ENCODE measurements at regions not wholly inside any gene's neighbourhood (a gene's known extent, or its start where the extent isn't known, plus 50 kb on each side); places are given as distances from the start of the nearest gene placed in this dataset.

DNA sequence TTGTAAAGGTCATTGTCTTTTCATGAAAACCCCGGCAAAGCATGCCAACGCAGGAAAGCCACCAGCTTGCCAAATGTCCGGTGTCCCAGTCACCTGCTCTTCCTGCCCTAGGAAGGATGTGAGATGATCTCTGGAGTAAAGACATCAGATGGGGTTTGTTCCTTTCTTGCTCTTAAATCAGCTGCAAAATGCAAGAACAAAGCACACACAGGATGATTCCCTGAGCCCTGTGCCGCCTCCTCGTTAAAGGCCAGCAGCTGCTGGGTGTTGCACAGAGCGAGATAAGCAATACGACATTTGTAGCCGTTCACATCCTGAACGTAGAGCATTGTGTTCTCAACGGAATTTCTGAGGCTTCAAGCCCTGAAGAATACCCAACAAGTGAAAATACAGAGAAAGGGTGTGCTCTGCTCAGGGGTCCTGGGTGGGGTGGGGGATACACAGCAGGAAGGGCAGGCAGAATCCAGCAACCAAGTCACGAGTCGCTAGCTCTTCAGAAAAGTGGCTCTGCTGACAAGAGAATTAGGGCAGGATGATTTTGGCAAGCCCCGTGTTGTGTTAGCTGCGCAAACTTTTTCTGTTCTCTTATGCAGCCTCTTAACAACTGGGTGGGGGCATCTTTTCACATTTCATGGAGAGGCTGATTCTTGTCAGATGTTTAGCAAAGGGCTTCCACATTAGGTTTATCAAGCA, 229.2 kb upstream of the MAP3K1 start:
- no peak for DNase-seq

DNA sequence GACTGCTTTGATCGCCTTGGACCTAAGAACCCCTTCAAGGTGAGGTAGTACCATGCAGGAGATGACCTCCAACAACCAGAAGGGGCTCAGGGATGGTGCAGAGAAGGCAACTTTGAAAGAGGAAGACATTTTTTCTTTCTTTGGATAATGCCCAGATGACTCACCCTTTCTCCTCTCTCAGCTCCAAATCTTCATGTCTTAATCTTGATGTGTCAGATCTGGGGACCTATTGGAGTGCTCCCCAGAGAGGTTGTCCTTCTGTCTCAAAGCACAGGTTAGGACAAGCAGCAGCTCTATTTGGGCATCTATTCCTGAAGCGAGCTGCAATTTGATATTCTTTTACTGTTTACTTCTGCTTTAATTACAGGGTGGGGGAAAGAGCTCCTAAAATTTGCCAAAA, 229.9 kb upstream of the MAP3K1 start:
- DNase-seq = peak; percentile 26 to 56

DNA sequence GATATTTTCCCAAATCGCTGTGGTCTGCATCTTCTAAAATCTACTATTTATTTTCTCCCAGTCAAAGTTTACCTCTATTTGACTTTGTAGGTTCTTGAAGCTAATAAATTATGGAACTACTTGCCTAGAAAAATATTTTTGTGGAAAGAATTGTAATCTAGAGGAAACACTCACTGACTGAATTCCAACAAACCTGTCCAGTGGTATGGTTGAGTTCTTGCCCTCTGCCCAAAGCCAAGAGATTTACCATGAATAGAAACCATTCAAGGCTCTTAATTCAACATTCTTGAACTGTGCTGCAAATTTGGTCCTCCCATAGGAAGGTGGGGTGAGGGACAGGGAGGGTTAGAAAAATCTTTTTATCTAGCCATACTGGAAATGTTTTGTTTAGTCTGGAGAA, 233.9 kb upstream of the MAP3K1 start:
- DNase-seq = no peak

DNA sequence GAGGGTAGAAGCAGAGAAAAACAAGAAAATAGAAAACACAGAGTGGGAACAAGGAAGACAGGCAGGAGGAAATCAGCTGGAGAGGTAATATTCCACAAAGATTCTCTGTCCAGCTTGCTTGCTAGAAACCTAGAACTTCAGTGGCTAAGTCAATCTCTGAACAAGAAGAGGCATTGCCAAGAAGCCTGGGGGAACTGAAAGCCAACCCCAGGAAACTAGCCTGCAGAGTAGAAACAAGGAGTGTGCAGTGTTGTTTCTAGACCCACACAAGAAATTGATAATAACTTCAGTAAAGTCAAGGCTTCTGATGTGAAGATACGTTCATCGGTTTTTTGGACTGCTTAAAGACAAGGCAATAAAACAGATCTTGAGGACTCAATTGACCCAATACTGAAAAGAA, 234.5 kb upstream of the MAP3K1 start:
- DNase-seq = no peak

DNA sequence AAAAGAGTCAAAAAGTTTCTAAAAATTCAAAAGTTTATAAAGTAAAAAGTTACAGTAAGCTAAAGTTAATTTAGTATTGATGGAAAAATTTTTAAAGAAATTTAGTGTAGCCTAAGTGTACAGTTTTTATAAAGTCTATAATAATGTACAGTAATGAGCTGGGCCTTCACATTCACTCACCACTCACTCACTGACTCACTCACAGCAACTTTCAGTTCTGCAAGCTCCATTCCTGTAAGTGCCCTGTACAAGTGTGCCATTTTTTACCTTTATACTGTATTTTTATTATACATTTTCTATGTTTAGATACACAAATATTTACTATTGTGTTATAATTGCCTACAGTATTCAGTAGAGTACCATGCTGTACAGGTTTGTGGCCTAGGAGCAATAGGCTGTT, 239.5 kb upstream of the MAP3K1 start:
- DNase-seq = no peak

DNA sequence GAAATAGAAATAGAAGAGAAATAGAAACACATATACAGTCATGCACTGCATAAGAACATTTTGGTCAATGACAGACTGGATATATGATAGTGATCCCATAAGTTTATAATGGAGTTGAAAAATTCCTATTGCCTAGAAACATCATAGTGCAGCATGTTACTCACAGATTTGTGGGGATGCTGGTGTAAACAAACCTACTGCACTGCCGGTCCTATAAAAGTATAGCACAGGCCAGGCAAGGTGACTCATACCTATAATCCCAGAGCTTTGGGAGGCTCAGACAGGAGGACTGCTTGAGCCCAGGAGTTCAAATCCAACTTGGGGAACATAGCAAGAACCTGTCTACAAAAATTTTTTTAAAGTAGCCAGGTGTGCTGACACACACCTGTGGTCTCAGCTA, 240.6 kb upstream of the MAP3K1 start:
- DNase-seq = no peak

DNA sequence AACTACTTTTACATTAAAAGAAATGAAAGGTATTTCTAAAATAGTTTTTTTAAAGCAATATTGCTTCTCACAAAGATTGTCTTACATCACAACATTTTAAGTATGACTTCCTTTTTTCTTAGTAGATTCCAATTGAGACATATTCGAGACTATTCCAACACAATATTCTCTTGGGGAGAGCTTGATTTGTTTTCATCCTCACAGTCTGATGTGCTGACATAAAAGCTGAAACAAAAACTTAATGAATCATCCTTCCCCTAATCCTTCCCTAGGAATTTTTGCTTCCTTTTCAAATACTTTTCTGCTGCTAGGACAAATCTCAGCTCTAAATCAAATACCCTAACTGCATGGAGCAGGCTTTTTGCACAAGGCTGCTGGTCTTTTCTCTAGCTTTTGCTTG, 245.8 kb upstream of the MAP3K1 start:
- peak in 1 of 2 donors; percentile 84 for DNase-seq

DNA sequence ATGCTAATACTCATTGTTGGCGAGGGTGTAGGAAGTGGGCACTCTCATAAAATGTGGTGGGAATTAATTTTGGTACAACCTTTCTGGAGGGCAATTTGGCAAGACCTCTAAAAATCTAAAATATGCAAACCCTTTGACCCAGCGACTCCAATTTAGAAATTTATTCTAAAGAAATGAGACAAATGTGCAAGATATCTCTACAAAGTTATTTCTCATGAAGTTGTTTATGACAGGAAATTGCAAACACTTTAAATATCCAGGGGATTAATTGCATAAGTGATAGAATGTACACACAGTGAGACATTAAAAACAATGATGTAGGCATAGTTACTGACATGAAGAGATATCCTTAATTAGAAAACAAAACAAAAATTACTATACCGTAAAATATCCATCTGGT, 246.3 kb upstream of the MAP3K1 start:
- DNase-seq = peak in 1 of 2 donors; percentile 21

DNA sequence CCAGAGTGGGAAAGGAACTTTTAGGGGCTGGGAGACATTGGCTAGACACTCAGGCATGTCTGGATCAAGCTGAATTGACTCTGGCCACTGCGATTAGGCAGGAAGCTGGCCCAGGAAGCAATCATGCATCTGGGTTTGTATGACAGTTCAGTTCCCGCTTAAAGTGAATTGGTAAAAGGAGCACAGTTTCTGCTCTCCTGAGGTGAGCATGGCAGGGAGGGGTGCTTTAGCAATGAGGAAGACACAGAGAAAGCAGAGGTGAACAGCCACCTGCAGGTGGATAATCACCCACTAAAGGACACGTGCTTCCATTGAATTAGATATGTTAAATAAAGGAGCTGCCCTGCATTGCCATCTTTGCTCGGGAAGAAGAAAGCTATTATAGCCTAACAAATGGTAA, 248.1 kb upstream of the MAP3K1 start:
- DNase-seq = no peak

DNA sequence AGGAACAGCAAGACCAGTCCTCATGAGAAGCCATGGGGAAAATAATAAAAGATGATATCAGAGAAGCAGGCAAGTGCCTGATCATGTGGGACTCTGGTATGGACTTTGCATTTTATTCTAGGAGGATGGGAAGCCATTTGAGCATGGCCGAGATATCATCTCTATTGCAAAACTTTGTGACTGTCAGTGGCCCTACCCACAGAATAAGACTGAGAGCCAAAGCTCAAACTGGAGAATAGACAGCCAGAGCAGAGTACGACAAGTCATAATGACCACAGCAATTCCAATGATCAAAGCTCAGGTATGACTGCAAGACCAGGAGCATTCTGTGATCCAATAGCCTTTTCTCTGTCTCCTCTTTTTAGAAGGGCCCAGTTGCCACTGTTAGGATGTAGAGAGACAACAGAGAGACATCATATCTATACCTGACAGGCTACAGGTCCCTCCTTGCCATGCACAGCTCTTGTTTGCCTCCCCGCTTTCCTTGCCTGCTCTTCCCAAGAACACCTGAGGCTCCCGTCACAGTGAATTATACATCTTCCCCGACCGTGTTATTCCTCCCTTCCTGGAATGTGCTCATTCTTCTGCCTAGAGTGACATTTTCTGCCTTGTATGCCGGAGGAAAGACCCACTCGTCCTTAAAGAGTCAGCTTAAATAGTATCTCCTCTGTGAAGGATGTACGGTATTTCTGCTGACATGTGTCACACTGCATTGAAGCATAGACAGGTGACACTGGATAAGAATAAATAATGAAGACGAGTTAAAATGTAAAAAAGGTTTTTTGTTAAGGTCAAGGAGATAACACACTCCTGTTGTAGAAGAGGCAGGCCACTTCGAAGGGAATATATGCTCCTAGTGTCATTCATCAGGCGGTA, 248.7 kb upstream of the MAP3K1 start:
- DNase-seq = no peak

DNA sequence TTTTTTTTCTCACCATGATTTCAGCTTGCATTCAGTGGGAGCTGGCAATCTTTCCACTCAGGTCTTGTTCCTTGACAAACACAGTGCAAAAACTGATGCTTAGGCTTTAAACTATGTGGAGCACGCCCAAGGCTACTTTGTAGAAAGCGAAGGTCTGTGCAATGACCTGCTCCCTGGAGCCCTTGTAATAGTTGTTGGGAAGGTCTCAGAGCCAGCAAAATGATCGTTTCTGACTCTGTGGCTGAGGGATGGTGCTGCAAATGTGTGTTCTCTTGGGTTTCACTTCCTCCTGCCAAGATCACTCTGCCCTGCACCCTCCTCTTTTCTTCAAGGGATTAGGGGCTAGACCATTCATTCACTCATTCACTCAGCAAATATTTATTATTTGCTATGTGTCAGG, 249.7 kb upstream of the MAP3K1 start:
- peak; percentile 73 to 84 for DNase-seq

DNA sequence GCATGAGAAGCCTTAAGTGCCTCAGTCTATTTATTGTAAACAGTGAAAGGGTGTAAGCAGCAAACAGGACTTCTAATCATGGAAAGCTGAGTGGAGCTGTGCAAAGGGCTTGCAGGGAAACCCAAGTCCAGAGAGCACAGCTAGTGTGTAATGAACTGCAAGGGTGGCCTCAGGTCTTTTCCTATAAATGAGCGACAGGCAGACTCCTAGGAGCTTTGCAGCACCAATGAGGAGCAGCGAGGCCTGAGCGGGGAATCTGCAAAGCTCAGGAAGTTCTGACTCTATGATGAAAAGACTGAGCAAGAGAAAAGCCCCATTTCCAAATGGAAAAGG, 250.1 kb upstream of the MAP3K1 start:
- DNase-seq = no peak

DNA sequence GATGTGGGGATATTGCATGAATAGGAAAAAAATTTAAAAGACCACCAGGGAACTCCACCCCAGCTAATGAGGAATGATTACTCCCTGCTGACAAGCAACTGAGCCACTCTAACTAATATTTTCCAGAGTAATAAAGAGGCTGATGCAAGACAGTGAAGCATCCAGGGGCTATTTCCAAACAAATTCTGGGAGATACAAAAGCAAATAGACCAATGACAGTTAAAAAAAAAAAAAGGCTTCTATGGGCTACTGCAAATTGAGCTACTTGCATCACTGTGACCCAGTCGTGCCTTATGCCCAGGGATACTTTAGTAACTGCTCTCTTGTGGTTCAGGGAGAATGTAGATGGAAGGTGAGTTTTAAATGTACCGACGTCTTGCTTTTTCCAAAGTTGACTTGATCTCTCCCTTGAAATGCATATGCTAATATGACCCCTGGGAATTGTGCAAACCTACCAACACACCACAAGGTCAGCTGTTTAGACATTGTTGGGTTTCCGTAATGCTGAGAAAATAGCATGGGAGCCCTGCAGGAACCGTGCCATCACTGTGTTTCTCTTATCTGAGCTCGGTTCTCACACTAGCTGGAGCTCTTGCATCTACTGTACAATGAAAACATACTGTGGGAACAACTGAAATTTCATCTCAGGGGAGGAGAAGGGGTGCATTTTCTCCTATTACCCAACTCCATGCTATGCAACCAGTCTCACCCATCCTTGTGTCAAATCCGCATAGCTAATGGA, 250.6 kb upstream of the MAP3K1 start:
- peak; percentile 30 to 32 for DNase-seq

DNA sequence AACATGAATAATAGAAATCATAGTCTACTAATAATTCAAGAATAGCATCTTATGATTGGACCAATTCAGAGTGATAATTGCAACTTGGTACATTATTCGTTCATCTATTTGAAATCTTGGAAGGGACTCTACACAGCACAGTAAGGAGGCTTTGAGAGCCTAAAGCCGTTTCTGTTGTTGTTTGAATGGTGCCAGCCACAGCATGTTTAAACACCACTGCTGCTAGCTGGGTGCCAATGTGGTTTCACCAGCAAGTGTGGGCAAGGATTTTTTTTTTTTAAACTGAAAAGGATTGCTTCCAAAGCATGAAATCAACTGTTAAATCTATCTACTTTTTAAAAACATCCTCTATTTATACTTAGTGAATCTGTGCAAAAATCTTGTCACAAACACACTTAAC, 253.9 kb upstream of the MAP3K1 start:
- no peak for DNase-seq

DNA sequence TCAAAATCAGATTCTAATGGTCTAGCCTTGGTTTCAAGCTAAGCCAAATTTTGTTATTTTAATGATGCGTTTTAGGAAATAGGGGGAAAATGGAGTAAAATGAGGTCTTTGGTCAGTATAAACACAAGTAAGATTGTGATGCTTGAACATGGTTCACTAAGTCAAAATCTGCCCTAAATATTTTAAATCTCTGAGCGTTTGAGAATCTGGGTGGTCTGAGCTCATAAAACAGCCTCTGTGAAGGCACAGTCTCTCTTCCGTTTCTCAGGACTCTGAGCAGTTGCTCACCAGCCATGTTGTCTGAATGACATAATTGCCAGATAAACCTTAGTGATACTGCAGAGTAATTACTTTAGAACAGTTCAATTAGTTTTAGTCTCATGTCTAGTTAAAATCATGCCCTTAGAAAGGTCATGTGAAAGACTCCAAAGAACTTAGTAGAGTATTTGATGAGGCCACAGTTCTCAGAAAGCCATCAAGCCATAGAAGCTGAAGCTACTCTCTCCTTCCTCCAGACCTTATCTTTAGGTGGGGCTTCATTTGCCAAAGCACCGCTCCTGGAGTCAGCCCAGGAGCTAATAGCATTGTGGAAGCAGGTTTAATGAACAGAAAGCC, 257.1 kb upstream of the MAP3K1 start:
- DNase-seq = no peak

DNA sequence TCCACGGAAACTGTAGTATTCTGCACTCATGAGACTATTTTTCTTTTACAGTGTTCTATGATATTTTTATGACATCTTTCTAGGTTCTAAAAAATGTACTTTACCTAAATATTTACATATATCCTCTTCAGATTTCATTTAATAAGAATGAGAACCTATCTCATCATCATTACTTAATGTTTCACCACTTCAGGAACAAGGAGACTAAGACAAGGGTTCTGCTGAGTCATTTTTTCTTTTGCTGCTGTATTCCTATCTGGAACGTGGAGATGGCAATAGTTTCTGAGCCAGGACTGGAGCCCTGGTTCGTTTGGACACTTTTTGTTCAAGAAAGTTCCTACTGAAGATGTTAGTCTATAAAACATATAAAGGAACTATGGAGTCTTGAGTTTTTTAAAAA, 258.2 kb upstream of the MAP3K1 start:
- DNase-seq = no peak

DNA sequence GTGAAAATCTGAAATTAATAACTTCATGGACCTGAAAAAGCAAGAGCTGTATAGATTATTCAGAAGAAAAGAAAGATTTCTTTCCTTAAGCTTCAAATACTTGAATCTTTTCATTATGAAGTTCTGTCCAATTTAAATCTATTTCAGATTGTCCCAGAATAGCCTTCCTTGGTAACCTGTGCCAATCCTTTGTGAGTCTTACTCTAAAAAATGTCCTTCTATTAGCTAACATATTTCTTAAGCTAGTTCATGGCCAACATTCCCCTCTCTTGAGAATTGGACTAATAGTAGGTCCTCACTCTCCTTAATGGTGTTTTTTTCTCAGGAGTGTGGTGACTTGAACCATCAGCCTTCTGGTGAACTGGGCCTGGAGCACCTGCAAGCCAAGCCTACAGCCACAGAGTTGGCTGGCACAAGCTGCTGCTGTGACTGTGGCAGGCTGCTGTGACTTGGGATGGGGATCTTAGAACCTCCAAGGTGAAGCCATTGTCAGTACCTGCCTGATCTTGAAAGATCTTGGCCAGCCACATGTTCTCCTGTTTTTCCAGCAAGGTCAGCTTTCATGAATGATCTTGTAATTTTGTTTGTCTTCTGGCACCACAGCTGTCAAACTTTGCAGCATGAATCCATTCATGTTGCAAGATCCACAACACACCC, 262.6 kb upstream of the MAP3K1 start:
- DNase-seq = no peak

DNA sequence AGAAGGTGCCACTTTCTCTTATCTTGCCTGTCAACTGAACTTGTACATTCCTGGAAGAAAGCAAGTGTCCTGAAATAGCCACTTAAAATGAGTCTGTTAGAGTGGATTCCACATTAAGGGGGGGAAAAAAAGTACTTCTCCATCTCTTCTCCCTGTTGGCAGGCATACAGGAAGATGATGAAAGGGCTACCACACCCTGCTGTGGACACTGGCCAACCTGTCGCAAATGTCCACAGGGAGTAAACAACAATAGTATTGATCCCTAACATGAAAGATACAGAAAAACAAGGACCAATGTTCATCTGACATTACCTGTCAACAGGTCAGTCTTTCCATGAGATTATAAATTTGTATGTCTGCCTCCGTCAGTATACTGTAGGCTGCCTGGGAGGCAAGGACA, 265.1 kb upstream of the MAP3K1 start:
- peak in 1 of 2 donors; percentile 30 for DNase-seq

DNA sequence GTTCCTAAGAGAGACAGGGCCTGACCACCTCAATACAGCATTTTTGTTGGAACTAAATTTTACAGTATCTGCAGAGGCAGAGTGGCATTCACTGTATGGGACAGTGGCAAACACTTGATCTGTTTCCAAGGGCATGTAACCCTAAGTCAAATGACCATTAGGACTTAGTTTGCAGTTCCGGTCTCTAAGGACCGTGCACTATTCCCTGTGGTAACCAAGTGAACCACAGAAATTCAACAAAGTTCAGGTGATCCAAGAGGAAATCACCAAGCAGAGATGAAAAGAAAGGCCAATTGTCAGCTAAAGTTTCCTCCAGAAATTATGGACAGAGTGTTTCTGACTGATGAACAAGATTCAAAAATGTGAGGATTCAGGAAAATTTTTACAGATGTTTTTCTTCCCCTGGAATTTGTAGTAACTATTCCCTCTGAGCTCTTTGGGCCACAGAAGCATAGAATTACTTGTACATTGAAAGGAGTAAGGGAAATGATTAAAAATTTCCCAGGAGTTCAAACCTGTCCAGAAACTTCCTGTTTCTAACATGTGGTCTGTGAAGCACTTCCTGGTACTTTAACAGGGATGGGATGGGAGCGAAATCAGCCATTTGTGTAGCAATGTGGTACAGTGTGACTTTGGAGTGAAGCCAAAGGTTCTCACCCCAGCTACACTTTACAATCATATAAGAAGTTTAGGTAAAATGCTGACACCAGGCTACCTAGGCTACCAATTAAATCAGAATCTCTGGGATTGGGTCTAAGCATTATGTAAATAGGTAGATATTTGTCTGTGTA, 266.1 kb upstream of the MAP3K1 start:
- no peak for DNase-seq

DNA sequence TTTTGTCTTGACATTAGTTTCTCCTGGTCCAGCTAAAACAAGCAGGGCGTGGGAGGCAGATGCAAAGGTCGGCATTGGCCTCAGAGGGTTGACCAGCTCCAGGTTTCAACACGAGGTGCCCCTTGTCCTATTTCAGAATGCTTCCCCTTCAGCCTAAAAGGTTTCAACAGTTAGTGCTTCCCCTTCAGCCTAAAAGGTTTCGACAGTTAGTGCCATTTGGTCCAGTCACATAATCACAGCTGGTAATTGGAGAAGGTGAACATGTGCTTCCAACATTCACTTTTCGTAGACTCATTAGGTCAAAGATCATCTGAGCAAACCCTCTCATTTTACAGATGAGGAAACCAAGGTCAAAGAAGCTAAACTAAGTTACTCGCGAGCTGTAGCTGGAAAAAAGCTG, 270.3 kb upstream of the MAP3K1 start:
- DNase-seq = peak; percentile 91 to 95

DNA sequence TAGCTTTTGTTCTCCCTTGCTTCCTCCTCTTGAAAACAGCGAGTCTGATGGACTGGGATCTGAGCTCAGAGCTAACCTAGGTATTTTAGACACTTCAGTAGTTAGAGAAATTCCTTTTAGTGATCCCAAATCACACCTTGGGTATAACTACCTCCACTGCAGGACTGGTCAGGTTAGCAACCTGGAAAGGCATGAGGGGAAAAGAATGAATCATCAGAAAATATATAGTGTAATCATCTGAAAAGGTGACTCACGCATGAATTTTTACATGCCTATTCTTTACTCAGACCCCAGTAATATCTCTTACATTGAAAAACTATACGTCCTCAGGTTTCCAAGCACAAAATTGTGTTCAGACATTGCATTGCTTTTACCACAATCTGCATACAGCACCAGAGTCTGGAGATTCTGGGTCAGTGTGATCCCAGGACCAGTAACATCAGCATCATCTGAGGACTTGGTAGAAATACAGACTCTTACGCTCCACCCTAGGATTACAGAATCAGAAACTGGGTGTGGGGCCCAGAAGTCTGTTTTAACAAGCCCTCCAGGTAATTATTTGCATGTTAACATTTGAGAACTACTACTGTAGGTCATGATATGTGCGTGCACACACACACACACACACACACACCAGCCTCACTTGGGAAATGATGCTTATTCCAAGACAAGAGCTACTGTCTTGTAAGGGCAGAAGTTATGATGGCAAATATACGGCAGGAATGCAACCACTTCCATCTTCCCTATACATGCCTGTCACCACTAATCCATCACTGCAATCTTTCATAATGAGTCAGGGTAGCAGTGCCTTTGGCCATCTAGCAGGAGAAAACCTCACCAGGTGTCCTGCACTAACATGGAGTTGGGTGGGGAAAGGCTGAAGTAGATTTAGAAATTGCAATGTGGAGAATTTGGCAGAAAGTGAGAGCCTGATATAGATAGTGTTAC, 271.6 kb upstream of the MAP3K1 start:
- no peak for DNase-seq

All from inflammatory macrophage (primary cell).